DMS79 (cell line): ENCODE measurements at regions not wholly inside any gene's neighbourhood (a gene's known extent, or its start where the extent isn't known, plus 50 kb on each side); places are given as distances from the start of the nearest gene placed in this dataset.
"Not testable (repeated sequence)": the region's sequence is repeated elsewhere in the genome, so short reads cannot be mapped to it uniquely, and the experiment has no call there.

Source experiments
- DNase-seq: peaks from one replicate; lab custom pipeline; 2025; lab: John Stamatoyannopoulos, UW

DNA sequence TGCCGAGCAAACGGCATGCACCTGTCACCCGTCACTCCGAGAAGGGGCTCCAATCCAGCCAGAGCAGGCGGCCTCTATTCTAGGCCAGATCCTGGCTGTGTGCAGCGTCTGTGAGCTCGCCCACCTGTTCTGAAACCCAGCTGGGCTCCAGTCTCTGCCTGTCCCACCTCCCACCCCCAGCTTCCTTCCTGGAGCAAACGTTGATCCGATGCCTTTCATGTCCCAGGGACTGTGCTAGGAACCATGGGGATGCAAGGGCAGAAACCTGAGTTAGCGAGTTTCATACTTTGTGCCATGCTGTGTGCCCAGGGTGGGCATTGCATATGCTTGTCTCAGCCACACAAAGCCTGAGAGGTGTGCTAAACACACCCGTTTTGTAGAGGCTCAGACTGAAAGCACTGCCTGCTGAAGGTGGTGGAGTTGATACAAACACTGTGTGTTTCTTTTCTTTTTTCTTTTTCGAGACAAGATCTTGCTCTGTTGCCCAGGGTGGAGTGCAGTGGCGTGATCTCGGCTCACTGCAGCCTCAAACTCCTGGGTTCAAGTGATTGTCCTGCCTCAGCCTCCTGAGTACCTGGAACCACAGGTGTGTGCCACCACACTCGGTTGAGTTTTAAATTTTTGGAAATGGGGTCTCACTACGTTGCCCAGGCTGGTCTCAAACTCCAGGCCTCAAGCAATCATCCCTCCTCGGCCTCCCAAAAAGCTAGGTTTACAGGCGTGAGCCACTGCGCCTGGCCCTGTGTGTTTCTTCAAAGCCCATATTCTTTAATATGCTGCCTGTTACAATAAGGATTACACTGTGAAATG lies 84.1 kb upstream of the MED13L start:
- DNase-seq = no peak

DNA sequence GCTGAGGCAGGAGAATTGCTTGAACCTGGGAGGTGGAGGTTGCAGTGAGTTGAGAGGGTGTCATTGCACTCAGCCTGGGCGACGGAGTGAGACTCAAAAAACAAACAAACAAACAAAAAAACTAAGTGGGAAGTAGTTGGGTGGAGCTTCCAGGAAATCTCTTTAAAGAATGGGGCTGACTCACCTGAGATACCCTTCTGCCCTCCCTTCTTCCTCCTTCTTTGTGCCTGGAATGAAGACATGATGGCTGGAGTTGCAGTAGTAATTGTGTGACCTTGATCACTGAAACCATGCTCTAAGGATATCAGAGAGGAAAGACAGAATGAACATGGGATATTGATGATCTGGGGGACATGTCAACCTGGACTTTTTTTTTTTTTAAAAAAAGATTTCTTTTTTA lies 87.6 kb upstream of the MED13L start:
- no peak for DNase-seq

DNA sequence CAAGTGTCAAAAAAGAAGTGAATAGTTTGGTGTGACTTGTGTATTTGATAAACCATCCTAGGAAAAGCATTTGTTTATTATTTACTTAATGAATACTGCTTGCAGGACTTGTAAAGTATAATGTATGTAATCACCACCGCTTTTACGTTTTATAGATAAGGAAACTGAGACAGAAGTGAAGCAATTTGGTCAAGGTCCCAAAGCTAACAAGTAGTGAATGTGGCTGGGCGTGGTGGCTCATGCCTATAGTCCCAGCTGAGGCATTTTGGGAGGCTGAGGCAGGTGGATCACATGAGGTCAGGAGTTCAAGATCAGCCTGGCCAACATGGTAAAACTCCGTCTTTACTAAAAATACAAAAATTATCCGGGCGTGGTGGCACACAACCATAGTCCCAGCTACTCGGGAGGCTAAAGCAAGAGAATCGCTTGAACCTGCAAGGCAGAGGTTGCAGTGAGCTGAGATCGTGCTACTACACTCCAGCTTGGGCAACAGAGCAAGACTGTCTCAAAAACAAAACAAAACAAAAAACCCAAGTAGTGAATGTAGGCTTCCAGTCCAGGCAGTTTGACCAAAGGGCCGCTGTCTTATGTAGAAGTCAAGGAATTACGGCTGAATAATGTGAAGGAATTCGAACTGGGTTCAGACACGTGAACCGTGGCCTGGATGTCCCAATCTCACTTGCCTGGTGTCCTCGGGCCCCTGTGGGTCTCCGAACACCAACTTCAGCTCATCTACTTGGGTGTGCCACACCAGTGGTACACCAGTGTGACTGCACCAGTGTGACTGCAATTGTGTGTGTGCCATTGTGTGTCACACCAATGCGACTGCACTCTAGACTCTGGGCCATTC lies 88.3 kb upstream of the MED13L start:
- no peak for DNase-seq

DNA sequence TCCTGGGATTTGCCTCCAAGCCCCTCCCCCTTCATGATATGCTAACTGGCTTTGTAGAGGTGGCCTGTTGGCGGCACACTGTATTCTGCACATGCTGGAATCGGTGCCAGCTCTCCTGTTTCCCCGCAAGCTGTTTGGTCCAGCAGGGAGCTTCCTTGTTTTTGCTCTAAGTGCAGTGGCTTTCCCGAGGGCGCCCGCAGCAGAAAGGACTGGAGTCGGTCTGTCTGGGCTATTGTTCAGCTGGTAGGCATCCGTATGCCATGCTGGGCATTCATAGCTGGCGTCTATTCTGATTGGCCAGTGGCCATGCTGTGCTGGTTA lies 88.9 kb upstream of the MED13L start:
- peak; percentile 11 for DNase-seq

DNA sequence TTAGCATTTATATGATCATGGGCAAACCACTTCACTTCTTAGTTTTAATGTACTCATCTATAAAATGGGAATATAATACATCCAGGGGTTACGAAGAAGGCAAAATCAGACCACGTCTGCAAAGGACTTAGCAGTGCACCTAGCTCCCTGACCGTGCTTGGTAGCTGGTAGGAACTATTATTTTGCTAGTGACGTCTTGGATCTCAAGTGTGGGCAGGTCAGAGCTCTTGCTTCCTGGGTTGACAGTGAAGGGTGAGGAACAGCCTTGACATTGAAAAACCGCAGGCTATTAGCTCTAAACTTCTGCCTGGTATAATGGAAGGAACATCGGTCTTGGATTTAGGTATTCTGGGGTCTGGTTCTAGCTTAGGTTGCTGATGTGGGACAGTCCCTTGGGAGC lies 89.3 kb upstream of the MED13L start:
- DNase-seq = no peak

GRCh38 chr12:116368196-116369194 lies 91.0 kb upstream of the MED13L start:
- no peak for DNase-seq

DNA sequence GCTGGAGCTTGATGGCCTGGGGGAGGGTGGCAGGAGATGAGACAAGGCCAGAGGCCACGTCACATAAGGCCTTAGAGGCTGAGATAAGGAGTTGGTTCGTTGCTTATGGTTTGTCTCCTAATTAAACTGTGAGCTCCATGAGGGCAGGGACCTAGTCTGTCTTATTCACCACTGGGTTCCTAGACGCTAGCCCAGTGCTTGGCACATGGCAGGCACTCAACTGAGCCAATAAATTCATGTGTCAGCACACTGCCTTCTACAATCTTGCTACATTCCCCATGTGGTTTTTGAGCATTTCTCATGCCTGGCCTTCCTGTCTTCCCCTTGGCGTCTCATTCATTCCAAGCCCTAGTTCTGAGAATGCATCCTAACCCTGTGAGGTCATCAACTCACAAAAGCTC lies 92.5 kb upstream of the MED13L start:
- DNase-seq = no peak

DNA sequence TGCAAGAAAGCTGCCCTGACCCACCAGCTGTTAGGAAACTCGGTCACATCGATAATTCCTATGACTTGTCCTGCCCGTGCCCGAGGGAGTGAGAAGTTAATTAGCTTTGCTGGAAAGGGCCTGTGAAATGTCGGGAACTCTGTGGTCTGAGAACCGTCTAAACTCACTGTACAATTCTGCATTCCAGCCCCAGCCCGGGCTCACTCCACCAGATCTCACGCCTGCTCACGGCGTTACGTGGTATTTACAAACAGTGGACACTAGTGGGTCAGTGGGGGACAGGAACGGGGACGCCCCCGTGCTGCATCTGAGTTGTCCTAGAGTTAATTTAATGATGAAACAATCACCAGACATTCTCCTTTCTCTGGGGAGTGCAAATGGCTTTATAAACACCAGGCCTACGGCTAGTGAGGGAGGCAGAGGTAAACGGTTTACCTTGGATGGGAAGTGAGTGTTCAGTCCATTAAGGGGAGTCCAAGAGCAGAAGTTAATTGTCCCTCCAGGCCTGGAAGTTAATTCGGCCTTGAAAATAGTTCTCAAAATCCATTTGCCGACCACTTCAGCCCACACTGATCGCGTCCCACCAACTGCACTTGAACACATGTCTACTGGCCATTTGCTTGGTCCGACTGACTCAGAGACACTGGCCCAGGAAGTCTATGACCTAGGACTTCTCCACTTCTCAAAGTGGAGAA lies 93.5 kb upstream of the MED13L start:
- no peak for DNase-seq

DNA sequence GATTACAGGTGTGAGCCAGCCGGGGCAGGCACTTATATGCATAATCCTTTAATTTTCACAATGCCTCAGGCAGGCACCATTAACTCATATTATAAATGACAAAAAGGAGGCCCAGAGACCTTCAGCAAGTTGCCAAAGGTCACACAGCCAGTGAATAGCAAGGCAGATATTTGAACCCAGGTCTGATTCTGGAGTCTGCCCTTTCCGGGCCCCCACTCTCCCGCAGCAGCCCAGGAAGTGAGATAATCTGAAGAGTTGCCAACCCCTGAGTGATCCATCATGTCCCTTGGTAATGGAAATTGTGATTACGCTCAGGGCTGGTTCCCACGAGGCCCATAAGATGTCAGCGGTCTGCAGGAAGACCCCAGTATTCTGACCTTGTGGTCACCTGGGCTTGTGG lies 95.3 kb upstream of the MED13L start:
- DNase-seq = no peak

- DNase-seq = no peak
Observed at GRCh38 chr12:116373572-116374206, 96.2 kb upstream of the MED13L start.

GRCh38 chr12:116374207-116374606 lies 96.7 kb upstream of the MED13L start:
- DNase-seq = no peak

GRCh38 chr12:116375278-116375842 lies 97.9 kb upstream of the MED13L start:
- DNase-seq = no peak

- DNase-seq = no peak
Observed at GRCh38 chr12:116376354-116377193, 99.1 kb upstream of the MED13L start.

- not testable (repeated sequence) for DNase-seq
Observed at GRCh38 chr12:116377194-116377571, 99.7 kb upstream of the MED13L start.

DNA sequence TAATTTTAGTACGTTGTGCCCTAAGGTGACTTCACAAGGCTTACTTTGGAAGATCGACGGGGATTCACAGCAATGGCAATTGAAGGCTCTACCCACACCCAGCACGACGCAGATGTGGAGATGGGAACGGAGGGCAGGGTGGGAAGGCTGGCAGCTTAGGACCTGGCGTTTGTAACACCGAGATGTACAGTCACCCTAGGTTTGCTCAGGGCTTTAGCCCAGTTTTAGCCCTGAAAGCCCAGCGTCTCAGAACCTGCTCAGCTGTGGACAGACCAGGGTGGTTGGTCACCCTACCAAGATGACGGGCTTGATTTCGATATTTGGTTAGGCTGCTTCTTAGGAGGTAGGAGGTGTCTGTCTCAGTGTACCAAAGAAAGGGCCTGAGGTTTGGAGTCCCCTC lies 100.5 kb upstream of the MED13L start:
- DNase-seq = no peak

DNA sequence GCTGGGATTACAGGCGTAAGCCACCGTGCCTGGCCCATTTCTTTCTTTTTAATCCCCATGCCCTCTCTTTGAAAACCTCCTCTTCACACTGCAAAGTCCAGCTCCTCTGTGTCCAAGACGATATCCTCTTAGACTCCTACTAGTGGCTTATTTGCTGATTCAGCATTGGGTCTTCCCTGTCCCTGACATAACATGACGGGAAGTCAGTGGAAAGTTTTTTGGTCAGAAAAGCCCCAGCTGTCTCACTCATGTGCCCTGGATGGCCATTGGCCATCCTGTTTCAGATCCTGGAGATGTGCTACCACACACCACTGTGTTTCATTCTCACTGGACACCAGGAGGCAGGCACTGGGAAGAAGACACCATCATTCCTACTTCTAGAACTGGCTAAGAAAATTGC lies 102.6 kb upstream of the MED13L start:
- DNase-seq = no peak

- not testable (repeated sequence) for DNase-seq
Observed at GRCh38 chr12:116380740-116381139, 103.2 kb upstream of the MED13L start.

DNA sequence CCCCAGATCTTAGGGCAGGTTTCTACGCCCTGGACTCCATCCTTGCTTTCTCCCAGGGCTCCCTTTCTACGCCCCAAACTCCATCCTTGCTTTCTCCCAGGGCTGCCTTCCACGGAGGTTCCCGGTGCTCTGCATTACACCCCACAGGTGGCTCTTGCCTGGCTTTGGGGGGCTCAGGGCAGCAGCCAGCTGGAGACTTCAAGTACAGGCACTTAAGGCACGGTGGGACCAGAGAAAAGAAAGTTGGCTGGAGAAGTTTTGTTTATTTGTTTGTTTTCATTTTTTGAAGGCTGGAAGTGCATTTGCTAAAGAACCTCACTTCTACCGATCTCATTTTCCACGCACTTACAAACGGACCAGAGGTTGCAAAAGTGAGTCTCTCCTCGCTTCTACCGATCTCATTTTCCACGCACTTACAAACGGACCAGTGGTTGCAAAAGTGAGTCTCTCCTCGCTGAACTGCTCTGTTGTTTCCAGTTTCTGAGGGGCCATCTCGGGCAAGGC lies 103.8 kb upstream of the MED13L start:
- no peak for DNase-seq
